NCI-H526 (cell line): ENCODE measurements at regions not wholly inside any gene's neighbourhood (a gene's known extent, or its start where the extent isn't known, plus 50 kb on each side); places are given as distances from the start of the nearest gene placed in this dataset.

Source experiments
- DNase-seq, 2 experiments: peaks; one replicate each; lab custom pipeline; 2025; lab: John Stamatoyannopoulos, UW

DNA sequence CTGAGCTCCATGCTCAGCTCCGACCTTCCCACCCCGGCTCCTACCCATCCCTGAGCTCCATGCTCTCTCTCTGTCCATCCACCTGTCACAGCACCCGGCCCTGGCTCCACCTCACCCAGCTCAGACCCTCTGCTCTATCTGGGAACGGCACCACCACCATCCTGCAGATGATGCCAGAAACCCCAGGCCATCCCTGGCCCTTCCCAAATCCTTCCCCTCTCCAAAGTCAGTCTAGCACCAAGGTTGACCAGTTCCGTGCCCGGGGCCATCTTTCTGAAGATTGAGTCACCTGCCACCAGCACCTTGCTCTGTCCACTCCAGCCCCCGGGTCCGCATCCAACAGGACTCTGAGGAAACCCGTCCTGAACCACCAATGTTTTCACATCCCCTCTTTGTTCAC is 969.6 kb downstream of the BRD1 start:
- no peak for DNase-seq

- no peak for DNase-seq
These were observed 970.4 kb downstream of the BRD1 start for GRCh38 chr22:48857202-48857805.

GRCh38 chr22:48856308-48856615 is 971.4 kb downstream of the BRD1 start:
- DNase-seq, result no peak

- no peak for DNase-seq
These were observed 971.9 kb downstream of the BRD1 start for GRCh38 chr22:48855593-48856307.

DNA sequence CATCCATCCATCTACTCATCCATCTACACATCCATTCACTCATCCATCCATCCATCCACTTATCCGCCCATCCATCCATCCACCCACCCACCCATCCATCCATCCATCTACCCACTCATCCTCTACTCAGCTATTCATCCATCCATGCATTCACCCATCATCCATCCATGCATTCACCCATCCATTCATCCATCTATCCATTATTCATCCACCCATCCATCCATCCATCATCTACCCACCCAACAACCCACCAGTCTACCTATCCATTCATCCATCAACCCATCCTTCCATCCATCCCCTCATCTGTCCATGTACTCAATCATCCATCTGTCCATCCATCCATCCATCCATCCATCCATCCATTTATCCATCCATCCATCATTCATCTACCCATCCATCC is 972.7 kb downstream of the BRD1 start:
- DNase-seq, result no peak

DNA sequence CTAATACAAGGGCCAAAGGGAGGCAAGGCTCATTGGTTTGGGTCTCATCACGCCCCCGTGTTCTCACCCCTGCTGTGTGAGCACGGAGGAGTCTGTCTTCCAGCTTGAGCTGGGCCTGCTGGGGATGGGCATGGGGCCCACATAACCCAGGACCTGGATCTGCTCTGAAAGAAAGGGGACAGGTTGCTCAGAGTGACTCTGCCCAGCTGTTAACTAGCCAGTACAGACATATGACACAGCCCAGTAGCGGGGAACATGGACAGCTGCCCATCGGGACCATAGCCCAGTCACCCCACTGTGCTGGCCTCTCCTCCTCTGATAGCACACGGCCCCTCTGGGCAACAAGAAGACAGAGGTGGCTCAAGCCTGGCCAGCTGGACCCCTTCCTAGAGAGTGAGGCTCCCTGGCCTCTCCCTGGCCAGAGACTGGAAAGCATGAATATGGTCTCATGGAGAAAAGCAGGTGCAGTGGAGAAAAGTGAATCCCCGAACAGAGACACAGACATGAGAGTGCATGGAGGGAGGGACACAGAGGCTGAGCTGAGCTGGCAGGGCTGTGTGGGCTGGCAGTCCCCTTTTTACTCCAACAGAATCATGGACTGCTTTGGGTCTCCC is 973.9 kb downstream of the BRD1 start:
- no peak for DNase-seq

DNA sequence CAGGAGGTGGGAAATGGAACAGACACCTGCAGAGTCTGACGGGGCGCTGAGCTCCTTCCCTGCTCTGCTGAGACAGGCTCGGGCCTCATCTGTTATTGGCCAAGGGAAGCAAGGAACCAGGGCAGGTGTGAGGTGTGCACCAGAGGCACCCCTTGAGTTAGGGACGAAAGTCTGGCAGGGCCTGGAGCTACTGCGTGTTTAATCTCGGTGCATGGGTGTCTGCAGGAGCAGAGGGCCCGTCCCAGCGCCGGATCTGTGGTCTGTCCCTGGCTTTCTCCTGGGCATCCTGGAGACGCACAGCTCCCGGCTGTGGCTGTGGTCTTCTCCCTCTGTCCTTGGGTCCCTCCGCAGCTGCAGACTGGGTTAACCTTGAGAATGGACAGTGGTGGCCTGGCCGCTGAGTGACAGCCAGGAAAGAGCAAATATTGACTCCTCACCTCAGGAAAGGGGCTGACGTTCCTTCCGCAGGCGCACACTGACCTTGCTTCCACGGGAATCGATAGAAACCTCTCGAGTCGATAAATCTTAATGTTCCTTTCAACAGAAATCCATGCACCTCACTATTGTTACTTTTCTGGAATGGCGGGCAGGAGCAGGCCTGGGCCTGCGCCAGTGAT is 975.6 kb downstream of the BRD1 start:
- DNase-seq, result no peak

DNA sequence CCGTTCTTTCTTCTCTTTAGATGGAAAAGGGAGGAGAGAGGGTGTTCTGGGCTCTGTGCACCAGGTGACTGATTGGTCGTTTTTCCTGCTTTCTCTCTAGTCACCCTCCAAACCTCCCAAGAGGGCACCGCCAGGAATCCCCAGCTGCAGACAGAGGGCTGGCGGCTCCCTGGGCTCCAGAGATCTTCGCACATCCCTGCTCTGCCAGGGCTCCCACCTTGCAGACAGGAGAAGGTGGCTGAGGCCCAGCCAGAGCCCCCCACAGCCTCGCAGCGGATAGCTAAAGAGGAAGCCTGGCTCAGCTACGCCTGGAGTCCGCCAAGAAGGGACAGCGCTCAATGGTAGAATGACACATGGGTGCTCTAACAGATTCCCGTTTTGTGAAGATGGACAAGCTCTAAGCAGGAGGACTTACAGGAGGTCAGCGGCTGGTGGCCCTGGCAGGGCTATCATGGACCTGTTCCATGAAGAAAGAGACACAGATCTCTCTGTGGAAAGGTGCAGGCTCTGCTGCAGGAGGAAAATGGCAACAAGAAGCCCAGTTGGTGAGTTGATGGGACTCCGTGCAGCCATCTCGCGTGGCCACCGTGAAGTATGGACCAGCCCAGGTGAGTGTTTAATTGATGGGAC is 976.9 kb downstream of the BRD1 start:
- no peak for DNase-seq

- DNase-seq, result no peak
These were observed 977.6 kb downstream of the BRD1 start for GRCh38 chr22:48849963-48850657.

DNA sequence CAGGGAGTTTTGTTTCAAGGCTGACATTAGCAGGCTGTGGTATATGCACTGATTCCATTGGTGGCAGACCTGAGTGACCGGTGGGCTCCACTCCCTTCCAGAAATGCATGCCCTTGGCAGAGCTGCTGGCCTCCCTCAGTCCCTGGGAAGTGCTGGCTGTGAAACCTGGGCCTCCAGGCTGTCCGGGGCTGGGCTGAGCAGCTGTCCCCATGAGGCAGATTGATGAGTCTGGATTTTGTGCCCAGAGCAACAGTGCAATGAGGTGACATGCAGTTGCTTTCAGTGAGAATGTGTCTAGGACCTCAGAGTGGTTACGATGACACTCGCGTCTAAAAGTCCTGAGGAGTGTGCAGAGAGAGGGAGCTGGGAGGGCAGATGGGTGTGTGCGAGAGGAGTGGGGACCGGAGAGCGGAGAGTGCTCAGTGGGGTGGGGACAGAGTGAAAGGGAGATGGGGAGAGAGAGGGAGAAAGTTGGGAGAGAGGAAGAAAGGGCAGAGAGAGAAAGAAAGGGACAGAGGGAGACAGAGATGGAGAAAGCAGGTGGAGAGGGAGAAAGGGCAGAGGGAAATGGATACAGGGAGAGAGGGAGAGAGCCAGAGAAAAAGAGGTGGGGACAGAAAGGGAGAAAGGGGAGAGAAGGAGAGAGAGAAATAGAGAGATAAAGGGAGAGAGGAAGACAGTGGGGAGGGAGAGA is 978.3 kb downstream of the BRD1 start:
- DNase-seq, result no peak

DNA sequence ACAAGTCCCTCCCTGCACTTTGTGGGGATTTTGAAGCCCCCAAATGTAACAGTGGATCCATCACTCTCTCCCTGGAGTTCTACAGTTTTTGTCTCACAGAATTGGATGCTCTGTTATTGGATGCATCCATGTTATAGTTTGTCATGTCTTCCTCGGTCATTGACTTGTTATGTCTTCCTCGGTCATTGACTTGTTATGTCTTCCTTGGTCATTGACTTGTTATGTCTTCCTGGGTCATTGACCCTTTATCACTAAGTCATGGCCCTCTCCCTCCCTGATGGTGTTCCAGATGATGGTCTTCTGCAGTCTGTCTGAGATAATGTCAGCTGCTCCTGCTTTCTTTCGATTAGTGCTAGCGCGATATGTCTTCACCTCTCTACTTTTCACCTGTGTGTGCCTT is 981.5 kb downstream of the BRD1 start:
- no peak for DNase-seq

GRCh38 chr22:48845356-48845936 is 982.2 kb downstream of the BRD1 start:
- DNase-seq, result no peak

GRCh38 chr22:48844056-48844675 is 983.5 kb downstream of the BRD1 start:
- no peak for DNase-seq

- no peak for DNase-seq
These were observed 984.0 kb downstream of the BRD1 start for GRCh38 chr22:48843640-48844039.

GRCh38 chr22:48842976-48843375 is 984.7 kb downstream of the BRD1 start:
- DNase-seq, result no peak

DNA sequence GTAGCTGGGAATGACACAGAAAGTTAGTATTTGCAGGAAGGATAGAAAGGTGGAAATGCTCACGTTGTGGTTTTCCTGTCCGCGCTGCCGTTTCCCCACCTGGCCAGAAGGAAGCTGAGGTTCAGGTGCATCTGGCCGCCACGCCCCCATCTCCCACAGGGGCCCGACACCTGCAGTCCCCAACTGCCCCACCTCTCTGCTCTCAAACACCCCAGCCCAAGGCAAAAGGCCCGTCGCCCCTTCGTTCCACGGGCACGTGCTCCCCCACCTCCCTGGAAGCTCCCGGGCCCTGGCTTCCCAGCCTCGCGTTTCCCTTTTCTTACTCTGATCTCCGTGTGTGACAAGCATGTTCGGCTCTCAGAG is 985.1 kb downstream of the BRD1 start:
- DNase-seq, result no peak

- DNase-seq, result peak in 1 of 2 experiments; percentile 10
These were observed 985.6 kb downstream of the BRD1 start for GRCh38 chr22:48841881-48842582.

DNA sequence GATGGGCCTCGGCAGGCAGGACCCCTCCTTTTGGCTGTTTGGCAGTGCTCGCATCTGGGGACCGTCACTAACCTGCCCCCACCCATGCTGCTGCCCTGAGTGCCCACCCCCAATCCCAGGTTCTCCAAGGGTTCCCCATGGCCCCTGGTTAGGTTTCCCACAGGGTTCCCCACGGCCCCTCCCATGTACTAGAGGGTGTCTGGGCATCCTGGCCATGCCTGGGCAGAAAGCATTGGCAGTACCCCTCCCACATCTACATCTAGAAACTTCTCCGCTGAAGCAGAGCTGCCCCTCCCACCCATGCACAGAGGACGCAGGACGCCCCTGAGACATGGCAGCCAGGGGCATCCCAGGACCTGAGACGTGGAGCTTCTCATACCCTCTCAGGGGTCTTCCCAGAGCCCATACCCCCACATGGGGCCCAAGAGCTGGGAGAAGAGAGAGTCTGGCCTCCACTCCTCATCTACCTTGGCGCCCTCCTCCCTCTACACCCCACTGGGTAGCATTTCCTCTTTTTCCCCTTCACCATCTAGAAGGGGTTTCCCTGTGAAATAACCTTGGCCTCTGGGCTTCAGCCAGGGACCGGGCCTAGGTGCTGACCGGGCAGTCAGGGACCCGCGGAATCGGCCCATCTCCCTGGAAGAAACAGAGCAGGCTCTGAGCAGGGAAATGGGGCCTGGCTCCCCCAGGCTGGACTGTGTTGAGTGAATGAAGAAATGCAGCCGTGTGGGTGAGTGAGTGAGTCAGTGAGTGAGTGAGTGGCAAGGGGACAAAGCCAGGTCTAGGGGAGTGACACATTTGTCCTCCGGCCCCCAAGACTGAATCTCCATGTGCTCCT is 987.3 kb downstream of the BRD1 start:
- no peak for DNase-seq
